Stimulated activated CD8-positive, alpha-beta memory T cell treated with anti-CD3 and anti-CD28 coated beads, Interleukin-4, amount 100 ng/mL, for 24 hours (primary cell): ENCODE measurements at regions not wholly inside any gene's neighbourhood (a gene's known extent, or its start where the extent isn't known, plus 50 kb on each side); places are given as distances from the start of the nearest gene placed in this dataset.
"Not testable (repeated sequence)": the region's sequence is repeated elsewhere in the genome, so short reads cannot be mapped to it uniquely, and the experiment has no call there.

Experiments used
- DNase-seq: peaks from one replicate; pipeline ENCODE4 v3.0.0-alpha.2; 2020; ENCODE audit warnings: low read depth

DNA sequence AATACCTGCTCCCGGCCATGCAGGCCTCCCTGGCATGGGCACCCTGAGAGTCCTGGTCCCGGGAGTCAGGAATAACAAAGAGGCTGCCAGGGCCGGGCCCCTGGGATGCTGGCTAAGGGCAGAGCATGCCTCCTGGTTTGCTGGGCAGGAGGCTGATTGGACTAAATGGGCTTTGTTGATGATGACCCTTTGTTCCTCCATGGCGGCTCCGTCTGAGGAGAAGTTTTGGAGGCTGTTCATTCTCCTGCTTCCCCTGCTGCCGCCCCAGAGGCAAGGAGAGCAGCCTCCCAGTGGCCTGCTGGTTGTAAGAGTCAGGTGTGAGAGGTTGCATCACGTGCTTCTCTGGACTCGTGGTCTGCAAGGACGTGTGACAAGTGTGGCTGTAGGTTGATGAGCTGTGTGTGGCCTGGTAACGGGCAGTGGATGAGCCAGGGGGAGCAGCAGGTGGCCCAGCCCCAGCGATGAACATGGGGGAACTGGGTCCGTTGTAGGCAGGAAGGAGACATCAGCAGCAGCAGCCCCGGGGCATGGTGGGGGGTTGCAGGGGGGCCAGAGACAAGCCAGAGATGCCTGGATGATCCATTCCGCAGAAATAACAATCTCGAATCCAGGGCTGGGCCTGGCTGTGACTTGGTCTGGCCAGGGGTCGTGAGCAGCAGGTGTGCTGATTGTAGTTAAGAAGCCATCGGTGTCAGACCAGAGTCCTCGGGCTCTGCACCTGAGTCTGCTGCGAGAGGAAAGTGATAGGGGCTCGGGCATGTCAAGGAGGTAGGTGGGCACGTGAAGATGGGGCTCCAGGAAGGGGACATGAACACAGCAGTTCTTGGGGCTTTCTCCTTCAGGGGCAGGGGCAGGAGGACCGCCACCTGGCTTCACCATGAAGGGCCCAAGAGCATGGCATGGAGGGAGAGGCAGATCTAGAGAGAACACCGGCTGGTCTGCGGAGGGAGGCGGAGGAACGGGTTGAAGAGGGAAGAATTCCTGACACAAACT lies 101.4 kb downstream of the TNFRSF13B start:
- no peak for DNase-seq

DNA sequence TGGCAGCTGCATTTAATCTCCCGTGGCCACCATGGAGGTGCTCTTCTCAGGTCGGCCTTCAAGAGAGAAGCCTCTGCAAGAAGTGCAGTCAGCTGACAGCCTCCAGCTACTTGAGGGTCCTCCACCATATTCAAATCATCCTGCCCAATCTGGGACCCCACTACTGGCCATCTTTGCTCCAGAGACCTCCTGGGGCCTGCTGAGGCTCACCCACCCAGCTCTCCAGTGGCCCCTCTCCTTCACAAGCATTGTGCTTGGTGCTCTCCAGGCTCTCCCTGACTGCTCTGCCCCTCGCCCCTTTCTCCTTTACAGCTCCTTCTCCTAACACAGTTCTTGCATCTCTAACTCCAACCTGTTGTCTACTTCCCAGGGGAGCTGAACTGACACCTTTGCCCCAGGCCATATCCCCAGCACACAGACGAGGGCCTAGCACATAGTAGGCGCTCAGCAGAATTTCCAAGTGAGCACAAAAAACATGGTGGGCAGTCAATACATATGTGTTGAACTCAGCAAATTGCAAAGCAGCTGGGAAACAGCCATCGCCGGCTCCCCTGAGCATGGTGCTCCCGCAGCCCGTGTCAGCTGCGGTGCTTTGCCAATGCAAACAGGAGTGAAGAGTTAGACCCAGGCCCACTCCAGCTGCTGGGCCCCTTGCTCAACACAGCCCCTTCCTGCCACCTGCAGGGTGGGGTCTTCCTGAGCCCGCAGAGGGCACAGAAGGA lies 102.2 kb downstream of the TNFRSF13B start:
- DNase-seq: not testable (repeated sequence)

- not testable (repeated sequence) for DNase-seq
Measured at GRCh38 chr17:16868616-16869015, 103.3 kb downstream of the TNFRSF13B start.

DNA sequence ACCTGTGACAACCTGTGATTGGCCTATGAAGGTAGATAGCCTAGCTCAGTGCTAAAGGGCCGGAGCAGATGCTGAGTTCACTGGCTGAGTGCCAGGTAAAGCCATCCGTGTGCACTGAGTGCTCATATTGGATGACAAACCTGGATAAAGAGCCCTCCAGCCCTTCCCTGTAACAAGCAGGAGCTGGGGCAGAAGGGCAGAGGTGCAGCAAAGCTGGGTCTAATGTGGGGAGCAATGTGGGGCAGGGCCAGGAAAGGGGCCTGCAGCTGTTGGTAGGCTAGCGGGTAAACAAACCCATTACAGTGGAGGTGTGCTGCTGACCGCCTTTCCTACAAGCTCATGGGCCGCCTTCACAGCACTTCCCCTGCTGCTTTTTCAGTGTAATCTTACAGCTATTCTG lies 104.4 kb downstream of the TNFRSF13B start:
- not testable (repeated sequence) for DNase-seq

DNA sequence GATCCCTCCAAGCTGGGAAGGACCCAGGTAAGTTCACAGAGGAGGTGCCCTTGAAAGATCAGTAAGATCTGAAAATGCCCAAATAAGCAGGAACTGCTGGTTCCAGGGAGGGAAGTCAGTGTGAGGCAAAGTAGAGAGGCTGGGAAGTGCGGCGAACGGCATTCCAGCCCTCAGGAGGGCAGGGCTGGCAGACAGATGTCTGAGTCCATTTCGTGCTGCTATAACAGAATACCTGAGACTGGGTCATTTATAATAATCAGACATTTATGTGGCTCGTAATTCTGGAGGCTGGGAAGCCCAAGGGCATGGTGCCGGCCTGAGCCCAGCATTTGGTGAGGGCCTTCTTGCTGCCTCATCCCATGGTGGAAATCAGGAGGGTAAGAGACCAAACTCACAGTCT lies 105.1 kb downstream of the TNFRSF13B start:
- DNase-seq: not testable (repeated sequence)

GRCh38 chr17:16866436-16866835 lies 105.5 kb downstream of the TNFRSF13B start:
- no peak for DNase-seq

GRCh38 chr17:16865704-16866103 lies 106.2 kb downstream of the TNFRSF13B start:
- not testable (repeated sequence) for DNase-seq

DNA sequence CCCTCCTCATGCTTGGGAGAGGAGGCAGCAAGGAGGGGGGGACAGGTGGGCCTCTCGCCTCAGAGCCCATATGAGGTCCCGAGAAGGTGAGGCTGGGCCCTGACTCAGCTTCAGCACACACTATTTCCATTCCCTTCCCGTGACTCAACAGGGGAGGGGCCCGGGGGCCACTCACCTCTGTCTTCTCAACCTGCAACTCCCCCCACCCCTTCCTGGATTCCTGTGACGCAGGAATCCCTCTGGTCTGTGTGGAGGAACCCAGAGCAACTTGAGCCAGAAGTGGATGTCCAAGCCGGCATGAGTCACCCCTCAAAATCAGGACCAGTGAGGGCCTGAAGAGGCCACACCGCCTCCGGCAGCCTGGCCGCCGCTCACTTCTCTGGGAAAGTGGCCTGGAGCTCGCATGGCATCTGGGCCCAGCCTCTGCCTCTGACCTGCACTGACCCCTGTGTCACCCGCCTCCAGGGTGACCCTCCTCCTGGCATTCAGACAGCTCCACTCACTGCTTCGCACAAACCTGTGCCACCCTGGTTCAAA lies 106.8 kb downstream of the TNFRSF13B start:
- DNase-seq: not testable (repeated sequence)

- DNase-seq: not testable (repeated sequence)
Measured at GRCh38 chr17:16864462-16865076, 107.3 kb downstream of the TNFRSF13B start.

DNA sequence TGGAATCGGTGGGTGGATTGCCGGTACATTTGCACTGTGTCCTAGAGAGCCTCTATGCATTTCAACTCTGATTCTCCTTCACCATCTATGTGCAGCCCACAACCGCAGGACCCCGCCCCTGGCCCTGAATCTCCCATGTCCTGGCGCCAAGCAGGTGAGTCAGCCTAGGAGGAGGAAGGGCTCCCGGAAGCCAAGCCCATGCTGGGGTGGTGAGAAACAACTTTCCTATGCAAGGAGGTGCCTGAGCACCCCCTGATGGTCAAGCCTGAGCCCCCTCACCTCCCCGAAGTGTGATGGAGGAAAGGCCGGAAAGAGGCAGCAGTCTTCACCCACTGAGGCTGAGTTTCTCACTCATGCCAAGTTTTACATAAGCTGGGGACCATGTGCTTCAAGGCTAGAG lies 110.8 kb downstream of the TNFRSF13B start:
- DNase-seq: not testable (repeated sequence)

DNA sequence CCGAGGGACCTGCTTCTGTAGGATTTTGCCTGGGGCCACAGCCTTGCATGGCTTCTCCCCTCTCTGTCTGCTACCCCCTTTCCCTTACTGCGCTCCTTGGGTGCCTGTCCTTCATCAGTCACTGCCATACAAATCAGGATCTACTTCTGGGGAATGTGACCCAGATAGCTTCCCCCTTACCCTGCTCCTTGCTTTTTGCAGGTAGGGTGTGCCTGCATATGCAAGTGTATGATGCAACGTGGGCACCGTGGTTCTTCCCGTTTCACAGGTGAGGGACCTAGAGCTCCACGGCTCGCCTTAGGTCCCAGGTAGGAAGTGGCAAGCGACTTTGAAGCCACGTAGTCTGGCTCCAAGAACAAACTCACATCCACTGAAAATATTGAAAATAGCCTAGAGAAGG lies 111.5 kb downstream of the TNFRSF13B start:
- DNase-seq: not testable (repeated sequence)

DNA sequence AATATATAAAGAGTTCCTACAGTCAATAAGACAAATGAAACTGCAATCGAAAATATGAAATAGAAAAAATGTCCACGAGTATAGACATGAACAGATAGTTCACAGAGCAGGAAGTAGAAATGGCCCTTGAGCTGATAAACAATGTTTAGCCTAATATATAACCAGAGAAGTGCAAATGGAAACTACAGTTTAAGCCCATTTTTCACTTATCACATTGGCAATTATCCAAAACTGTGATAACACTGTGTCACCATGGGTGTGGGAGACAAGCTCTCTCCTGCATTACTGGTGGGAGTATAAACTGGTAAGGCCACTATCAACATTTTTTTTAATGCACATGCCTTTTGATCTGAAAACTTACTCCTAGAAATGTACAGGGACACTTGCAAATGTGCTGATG lies 112.4 kb downstream of the TNFRSF13B start:
- not testable (repeated sequence) for DNase-seq

GRCh38 chr17:16857746-16858145 lies 114.2 kb downstream of the TNFRSF13B start:
- DNase-seq: not testable (repeated sequence)

- not testable (repeated sequence) for DNase-seq
Measured at GRCh38 chr17:16856846-16857245, 115.1 kb downstream of the TNFRSF13B start.

GRCh38 chr17:16856171-16856570 lies 115.7 kb downstream of the TNFRSF13B start:
- DNase-seq: not testable (repeated sequence)

GRCh38 chr17:16854636-16855035 lies 117.3 kb downstream of the TNFRSF13B start:
- not testable (repeated sequence) for DNase-seq

- DNase-seq: no peak
Measured at GRCh38 chr17:16853661-16854320, 118.1 kb downstream of the TNFRSF13B start.

DNA sequence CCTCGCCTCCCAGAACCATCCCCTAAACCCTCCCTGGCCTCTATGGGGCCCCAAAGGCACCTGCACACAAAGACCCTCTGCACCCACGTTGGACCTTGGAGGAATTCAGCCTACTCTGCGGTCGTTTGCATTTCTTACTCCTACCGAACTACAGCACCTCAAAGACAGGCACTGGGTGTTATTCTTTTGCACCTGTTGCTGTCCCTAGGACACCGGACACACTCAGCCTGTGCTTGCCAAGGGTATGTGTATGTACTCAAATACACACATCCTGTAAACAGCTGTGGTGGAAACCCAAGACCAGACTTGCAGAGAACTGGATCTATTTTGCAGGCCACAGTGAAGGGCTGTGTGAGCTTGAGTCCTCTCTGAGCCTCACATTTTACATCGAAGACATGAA lies 122.1 kb downstream of the TNFRSF13B start:
- not testable (repeated sequence) for DNase-seq

DNA sequence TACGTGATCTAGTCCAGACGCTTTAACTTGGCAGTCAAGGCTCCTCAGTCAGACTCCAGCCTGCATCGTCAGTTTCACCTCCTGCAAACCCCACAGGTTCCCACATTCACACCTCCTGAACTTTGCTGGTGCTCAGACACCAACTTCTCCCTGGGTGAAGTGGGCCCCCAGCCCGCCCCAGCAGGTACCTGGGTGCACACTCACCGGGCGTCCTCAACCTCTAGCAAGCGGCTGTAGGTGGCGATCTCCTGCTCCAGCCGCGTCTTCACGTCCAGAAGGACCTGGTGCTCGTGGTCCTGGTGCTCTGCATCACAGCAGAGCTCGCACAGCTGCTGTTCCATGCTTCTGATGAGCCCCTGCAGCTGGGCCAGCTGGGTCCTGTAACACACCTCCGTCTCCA lies 122.9 kb downstream of the TNFRSF13B start:
- DNase-seq: not testable (repeated sequence)

DNA sequence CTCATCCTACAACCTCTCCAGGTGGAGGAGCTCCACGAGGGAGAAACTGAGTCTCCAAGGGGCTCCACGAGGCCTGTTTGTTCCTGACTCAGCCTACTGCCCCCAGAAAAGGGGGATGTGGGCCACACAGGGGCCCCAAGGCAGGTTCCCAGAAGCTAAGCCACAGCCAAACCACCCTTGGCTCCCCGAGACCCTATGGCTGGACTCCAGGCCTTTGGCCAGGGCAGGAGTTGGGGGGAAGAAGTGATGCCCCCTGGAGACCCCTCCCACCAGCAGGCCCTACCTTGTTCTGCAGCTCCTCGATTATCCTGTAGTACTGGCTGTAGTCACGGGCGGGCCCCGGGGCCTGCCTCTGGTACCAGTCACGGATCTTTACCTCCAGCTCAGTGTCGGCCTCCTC lies 126.8 kb downstream of the TNFRSF13B start:
- DNase-seq: not testable (repeated sequence)

DNA sequence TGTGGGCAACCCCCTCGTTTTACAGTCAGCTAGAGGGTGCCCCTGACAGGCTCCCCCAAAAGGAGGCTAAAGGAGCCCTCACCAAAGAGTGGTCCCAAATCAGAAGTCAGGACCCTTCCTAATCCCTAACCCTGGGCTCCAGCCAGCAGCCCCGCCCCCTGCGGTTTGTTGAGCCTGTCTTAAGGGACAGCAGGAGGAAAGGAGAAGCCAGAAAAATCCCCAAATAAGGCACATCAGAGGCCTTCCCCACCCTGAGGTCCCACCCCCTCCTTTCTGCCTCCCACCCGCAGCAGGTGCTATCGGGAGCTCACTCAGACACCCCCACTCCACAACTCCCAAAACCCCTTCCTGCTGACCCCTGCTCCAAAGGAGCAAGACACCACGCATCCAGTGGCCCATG lies 127.2 kb downstream of the TNFRSF13B start:
- not testable (repeated sequence) for DNase-seq
